Kidney (tissue), 13 donors: ENCODE measurements at regions not wholly inside any gene's neighbourhood (a gene's known extent, or its start where the extent isn't known, plus 50 kb on each side); places are given as distances from the start of the nearest gene placed in this dataset.

Source experiments
- DNase-seq, 5 donors: peaks; one replicate each; pipeline ENCODE4 v3.0.0-alpha.2; 2013 to 2020
- FAIRE-seq: peaks from 2 replicates; lab custom pipeline; 2012; peaks lifted over from hg19 to GRCh38; lab: Jason Lieb, UNC
- H3K27ac ChIP-seq, 2 donors: one replicate each; pipeline ENCODE4 v1.7.0; 2013; ENCODE audit warnings: low read depth in 2 of 2, low read length in 2 of 2, inconsistent platforms in 1 of 2
- H3K27me3 ChIP-seq: one replicate; pipeline ENCODE4 v1.7.1; 2013; ENCODE audit warnings: low read length, inconsistent platforms; ENCODE audit not compliant: control insufficient read depth, insufficient read depth
- H3K36me3 ChIP-seq, 3 donors: one replicate each; pipeline versions ENCODE4 v1.7.0 to v1.7.1; 2013; ENCODE audit warnings: low read length in 3 of 3, control low read depth in 1 of 3, inconsistent platforms in 1 of 3; ENCODE audit not compliant: insufficient read depth in 3 of 3, control insufficient read depth in 2 of 3
- H3K4me1 ChIP-seq, 3 donors: one replicate each; pipeline versions ENCODE4 v1.7.0 to v1.7.1; 2013; ENCODE audit warnings: low read length in 3 of 3, inconsistent platforms in 1 of 3, low read depth in 1 of 3; ENCODE audit not compliant: control insufficient read depth in 2 of 3, insufficient read depth in 2 of 3
- H3K4me3 ChIP-seq, 3 donors: one replicate each; pipeline versions ENCODE4 v1.7.0 to v1.8.1; 2013; ENCODE audit warnings: low read length in 3 of 3, control low read depth in 1 of 3, inconsistent platforms in 1 of 3
- H3K9ac ChIP-seq, 3 donors: one replicate each; pipeline versions ENCODE4 v1.7.0 to v1.7.1; 2013; ENCODE audit warnings: low read length in 3 of 3, control low read depth in 1 of 3, inconsistent platforms in 1 of 3
- H3K9me3 ChIP-seq, 3 donors: one replicate each; pipeline versions ENCODE4 v1.7.0 to v1.7.1; 2013; ENCODE audit warnings: low read length in 3 of 3, control low read depth in 1 of 3, inconsistent platforms in 1 of 3; ENCODE audit not compliant: control insufficient read depth in 2 of 3, insufficient read depth in 1 of 3
- intact Hi-C: fragments of 100-400 bp; cut with DNase I; formaldehyde crosslinking; loops from one replicate; pipeline ENCODE4 v1.11.1; 2022
- TF ChIP-seq, protein P1 (sequence below): IDR thresholded peaks from 3 replicates; pipeline ENCODE4 v1.5.1; 2012; ENCODE audit warnings: mild to moderate bottlenecking, moderate library complexity, borderline replicate concordance; ENCODE audit not compliant: insufficient read depth; ENCODE audit errors: extremely low read depth
- donor health status: control.
- donor health status: control.
- donor health status: control.
- donor health status: control.
- donor health status: control.
- donor health status: DM: yes; HTN: yes; CAD: no.
- donor health status: Normal renal cell carcinoma (clear cell type).

- DNase-seq = no peak
- no peak for FAIRE-seq
These were observed 126.8 kb upstream of the APOOL start for GRCh38 chrX:84876876-84877275.

GRCh38 chrX:84893897-84894296, 109.8 kb upstream of the APOOL start:
- H3K4me3 ChIP-seq = no peak overlapping the region
- DNase-seq = no peak
- no peak overlapping the region for H3K27ac ChIP-seq
- TF ChIP-seq, protein P1, sequence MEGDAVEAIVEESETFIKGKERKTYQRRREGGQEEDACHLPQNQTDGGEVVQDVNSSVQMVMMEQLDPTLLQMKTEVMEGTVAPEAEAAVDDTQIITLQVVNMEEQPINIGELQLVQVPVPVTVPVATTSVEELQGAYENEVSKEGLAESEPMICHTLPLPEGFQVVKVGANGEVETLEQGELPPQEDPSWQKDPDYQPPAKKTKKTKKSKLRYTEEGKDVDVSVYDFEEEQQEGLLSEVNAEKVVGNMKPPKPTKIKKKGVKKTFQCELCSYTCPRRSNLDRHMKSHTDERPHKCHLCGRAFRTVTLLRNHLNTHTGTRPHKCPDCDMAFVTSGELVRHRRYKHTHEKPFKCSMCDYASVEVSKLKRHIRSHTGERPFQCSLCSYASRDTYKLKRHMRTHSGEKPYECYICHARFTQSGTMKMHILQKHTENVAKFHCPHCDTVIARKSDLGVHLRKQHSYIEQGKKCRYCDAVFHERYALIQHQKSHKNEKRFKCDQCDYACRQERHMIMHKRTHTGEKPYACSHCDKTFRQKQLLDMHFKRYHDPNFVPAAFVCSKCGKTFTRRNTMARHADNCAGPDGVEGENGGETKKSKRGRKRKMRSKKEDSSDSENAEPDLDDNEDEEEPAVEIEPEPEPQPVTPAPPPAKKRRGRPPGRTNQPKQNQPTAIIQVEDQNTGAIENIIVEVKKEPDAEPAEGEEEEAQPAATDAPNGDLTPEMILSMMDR = no peak
- intact Hi-C loops = no loop called here
- H3K9ac ChIP-seq = no peak overlapping the region
- no peak for FAIRE-seq
- H3K4me1 ChIP-seq = no peaks in the 10 kb centered on the region
- H3K9me3 ChIP-seq = no peaks in the 10 kb centered on the region
- H3K27me3 ChIP-seq = no peaks in the 10 kb centered on the region
- no peaks in the 10 kb centered on the region for H3K36me3 ChIP-seq

More at GRCh38 chrX:84876876-84877275, 126.8 kb upstream of the APOOL start:
- Histone ChIP-seq H3K27ac (no peak overlapping the region), H3K4me3 (no peak overlapping the region), H3K27me3 (no peaks in the 10 kb centered on the region), H3K9ac (no peak overlapping the region), H3K9me3 (no peaks in the 10 kb centered on the region), H3K4me1 (no peaks in the 10 kb centered on the region), H3K36me3 (no peaks in the 10 kb centered on the region)
- TF ChIP-seq, protein P1 = no peak
- intact Hi-C loops = no loop called here

DNA sequence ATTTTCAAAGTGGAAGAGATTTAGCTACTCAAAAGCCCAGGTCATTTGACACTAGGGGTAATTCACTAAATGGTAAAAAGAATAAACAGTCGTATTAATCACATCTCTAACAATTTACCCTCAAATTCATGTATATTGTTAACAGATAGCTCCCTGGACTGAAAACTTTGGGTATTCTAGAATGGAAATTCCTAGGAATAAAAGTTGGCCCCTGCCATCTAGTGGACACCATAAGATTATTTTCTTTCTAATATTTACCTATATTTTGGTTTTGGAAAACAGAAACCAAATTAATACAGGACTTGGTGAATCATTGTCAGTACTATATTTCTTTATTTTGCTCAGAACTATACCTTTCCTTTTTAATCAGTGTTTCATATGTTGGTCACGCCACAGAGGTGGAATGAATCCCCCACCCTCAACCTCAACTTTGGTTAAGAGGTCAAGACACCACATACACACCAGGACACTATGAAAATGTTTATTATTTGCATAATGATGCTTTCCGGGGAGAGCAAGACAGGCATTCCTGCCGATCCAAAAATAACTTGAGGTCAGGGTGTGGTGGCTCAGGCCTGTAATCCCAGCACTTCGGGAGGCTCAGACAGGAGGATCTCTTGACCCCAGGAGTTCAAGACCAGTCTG, 96.2 kb upstream of the APOOL start:
- H3K4me3 ChIP-seq = no peak overlapping the region
- no peaks in the 10 kb centered on the region for H3K27me3 ChIP-seq
- H3K9ac ChIP-seq = no peak overlapping the region
- intact Hi-C loops = no loop called here
- TF ChIP-seq, protein P1 = no peak
- no peaks in the 10 kb centered on the region for H3K36me3 ChIP-seq
- H3K4me1 ChIP-seq = no peaks in the 10 kb centered on the region
- peak in 2 of 5 donors; percentile 5 to 10 for DNase-seq
- H3K9me3 ChIP-seq = no peaks in the 10 kb centered on the region
- H3K27ac ChIP-seq = no peak overlapping the region
- peak; percentile 93 for FAIRE-seq

DNA sequence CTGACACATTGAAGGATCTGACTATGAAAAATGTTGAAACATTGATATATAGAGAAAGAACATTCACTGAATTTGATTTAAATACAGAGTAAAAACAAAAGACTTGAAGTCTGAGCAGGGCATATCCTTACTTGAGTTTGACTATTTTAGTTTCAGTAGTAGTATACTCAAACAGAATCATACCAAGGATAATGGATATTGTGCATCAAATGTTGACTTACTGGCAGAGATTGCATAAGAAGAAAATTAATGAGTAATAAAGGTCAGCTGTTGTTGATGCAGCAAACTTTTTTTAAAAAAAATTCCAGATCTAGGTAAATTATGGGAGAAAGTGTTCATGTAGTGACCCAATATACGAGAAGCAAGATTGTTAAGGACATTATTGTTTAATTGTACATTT, 94.5 kb upstream of the APOOL start:
- H3K4me1 ChIP-seq = no peaks in the 10 kb centered on the region
- no peak overlapping the region for H3K9ac ChIP-seq
- no peak for DNase-seq
- H3K36me3 ChIP-seq = no peaks in the 10 kb centered on the region
- TF ChIP-seq, protein P1 = no peak
- no peak overlapping the region for H3K27ac ChIP-seq
- H3K4me3 ChIP-seq = no peak overlapping the region
- no peaks in the 10 kb centered on the region for H3K27me3 ChIP-seq
- intact Hi-C loops = no loop called here
- H3K9me3 ChIP-seq = no peaks in the 10 kb centered on the region
- FAIRE-seq = peak; percentile 21
